ENCODE measurements at regions not wholly inside any gene's neighbourhood (a gene's known extent, or its start where the extent isn't known, plus 50 kb on each side); places are given as distances from the start of the nearest gene placed in this dataset.
A peak's percentile ranks its signal among the peaks of the same experiment; 100 is the strongest.
"Not testable (repeated sequence)": the region's sequence is repeated elsewhere in the genome, so short reads cannot be mapped to it uniquely, and the experiment has no call there.

GRCh38 chr22:44643526-44644101, 58.4 kb upstream of the PRR5 start:
- H3K27me3 ChIP-seq (ENCODE audit: insufficient read depth); DNase-seq; CTCF ChIA-PET: not testable (repeated sequence)

GRCh38 chr22:44642096-44642644, 59.8 kb upstream of the PRR5 start:
- Histone ChIP-seq H3K36me3 (replicated peaks in 1 of 2; ENCODE audit: control insufficient read depth in 1 of 2, insufficient read depth in 2 of 2, low read length in 1 of 2) (no peaks in the 10 kb centered on the region), H3K27me3 (ENCODE audit: insufficient read depth) (no peaks in the 10 kb centered on the region), H3K27ac (ENCODE audit: low read depth in 2 of 2, low read length in 1 of 2) (no peak overlapping the region), H3K4me1 (ENCODE audit: control insufficient read depth in 1 of 2, insufficient read depth in 2 of 2, low read depth in 1 of 2, low read length in 1 of 2) (peaks cover 0 to 16% of the 10 kb centered on the region in 2 experiments; a peak in 1 of 4 replicates), H3K9ac (no peak overlapping the region), H3K9me3 (no peaks in the 10 kb centered on the region), H3K79me2 (ENCODE audit: insufficient read depth) (no peaks in the 10 kb centered on the region), H3F3A (replicated peaks; ENCODE audit: insufficient read depth) (no peaks in the 10 kb centered on the region), H3K4me3 (ENCODE audit: low read depth in 2 of 2, low read length in 1 of 2) (no peak overlapping the region), H3K4me2 (no peak overlapping the region), H3K9me2 (no peaks in the 10 kb centered on the region), H4K20me1 (ENCODE audit: insufficient read depth) (no peaks in the 10 kb centered on the region), H2AFZ (ENCODE audit: low read depth) (no peak overlapping the region)
- no peak for DNase-seq
- WGBS (ENCODE audit: low lambda C conversion rate) = 83% methylated on average over 7 of the region's 10 CpGs
- POLR2A ChIA-PET = no interaction called here
- CTCF ChIA-PET = interaction anchor here (1.1 to 1.8 kb wide), 3 partner anchors 15 to 557 kb away, joined by 3 to 6 read pairs (median 3); no protein-coding TSS in a partner anchor
- TF ChIP-seq FOXJ3 (CRISPR knock-in tag; IDR thresholded peaks at IDR 0.05) (no peak), YY1 (IDR thresholded peaks at IDR 0.05; ENCODE audit: low read depth) (no peak)

More at GRCh38 chr22:44643526-44644101, 58.4 kb upstream of the PRR5 start:
- H3F3A ChIP-seq (replicated peaks; ENCODE audit: insufficient read depth); H3K27ac ChIP-seq (ENCODE audit: low read depth in 2 of 2, low read length in 1 of 2); H3K4me2 ChIP-seq; H3K9ac ChIP-seq; POLR2A ChIA-PET; H3K36me3 ChIP-seq (replicated peaks in 1 of 2; ENCODE audit: control insufficient read depth in 1 of 2, insufficient read depth in 2 of 2, low read length in 1 of 2); H3K9me2 ChIP-seq; H4K20me1 ChIP-seq (ENCODE audit: insufficient read depth); H2AFZ ChIP-seq (ENCODE audit: low read depth); H3K79me2 ChIP-seq (ENCODE audit: insufficient read depth); H3K4me3 ChIP-seq (ENCODE audit: low read depth in 2 of 2, low read length in 1 of 2); H3K9me3 ChIP-seq: not testable (repeated sequence)
- peaks cover 0 to 15% of the 10 kb centered on the region in 2 experiments; a peak in 1 of 4 replicates for H3K4me1 ChIP-seq (ENCODE audit: control insufficient read depth in 1 of 2, insufficient read depth in 2 of 2, low read depth in 1 of 2, low read length in 1 of 2)
- 76% methylated on average over 19 of the region's 19 CpGs for WGBS (ENCODE audit: low lambda C conversion rate)

- no peak for TF ChIP-seq ELF1 (IDR thresholded peaks at IDR 0.05)
- 75% methylated on average over 11 of the region's 12 CpGs for WGBS (ENCODE audit: low lambda C conversion rate)
- Histone ChIP-seq H3F3A (replicated peaks; ENCODE audit: insufficient read depth) (no peaks in the 10 kb centered on the region), H3K4me1 (ENCODE audit: control insufficient read depth in 1 of 2, insufficient read depth in 2 of 2, low read depth in 1 of 2, low read length in 1 of 2) (peaks cover 0 to 16% of the 10 kb centered on the region in 2 experiments; a peak in 1 of 4 replicates), H3K9me3 (no peaks in the 10 kb centered on the region), H2AFZ (ENCODE audit: low read depth) (no peak overlapping the region), H3K27ac (ENCODE audit: low read depth in 2 of 2, low read length in 1 of 2) (no peak overlapping the region), H3K4me3 (ENCODE audit: low read depth in 2 of 2, low read length in 1 of 2) (no peak overlapping the region), H4K20me1 (ENCODE audit: insufficient read depth) (no peaks in the 10 kb centered on the region), H3K9me2 (no peaks in the 10 kb centered on the region), H3K79me2 (ENCODE audit: insufficient read depth) (no peaks in the 10 kb centered on the region), H3K27me3 (ENCODE audit: insufficient read depth) (no peaks in the 10 kb centered on the region), H3K4me2 (no peak overlapping the region), H3K36me3 (replicated peaks in 1 of 2; ENCODE audit: control insufficient read depth in 1 of 2, insufficient read depth in 2 of 2, low read length in 1 of 2) (no peaks in the 10 kb centered on the region), H3K9ac (no peak overlapping the region)
- peak; percentile 26 for DNase-seq
- ChIA-PET POLR2A (no interaction called here), CTCF (interaction anchor here (1.2 to 1.5 kb wide), 2 partner anchors 15 kb away, joined by 3 to 4 read pairs; no protein-coding TSS in a partner anchor)
Observed at GRCh38 chr22:44640618-44641155, 61.3 kb upstream of the PRR5 start.
